EL (cell line): ENCODE measurements at regions not wholly inside any gene's neighbourhood (a gene's known extent, or its start where the extent isn't known, plus 50 kb on each side); places are given as distances from the start of the nearest gene placed in this dataset.
"Not testable (repeated sequence)": the region's sequence is repeated elsewhere in the genome, so short reads cannot be mapped to it uniquely, and the experiment has no call there.

Source experiments
- DNase-seq: peaks from one replicate; pipeline ENCODE4 v3.0.0-alpha.2; 2016

- no peak for DNase-seq
Observed at GRCh38 chr5:83800201-83800600, 79.5 kb upstream of the HAPLN1 start.

DNA sequence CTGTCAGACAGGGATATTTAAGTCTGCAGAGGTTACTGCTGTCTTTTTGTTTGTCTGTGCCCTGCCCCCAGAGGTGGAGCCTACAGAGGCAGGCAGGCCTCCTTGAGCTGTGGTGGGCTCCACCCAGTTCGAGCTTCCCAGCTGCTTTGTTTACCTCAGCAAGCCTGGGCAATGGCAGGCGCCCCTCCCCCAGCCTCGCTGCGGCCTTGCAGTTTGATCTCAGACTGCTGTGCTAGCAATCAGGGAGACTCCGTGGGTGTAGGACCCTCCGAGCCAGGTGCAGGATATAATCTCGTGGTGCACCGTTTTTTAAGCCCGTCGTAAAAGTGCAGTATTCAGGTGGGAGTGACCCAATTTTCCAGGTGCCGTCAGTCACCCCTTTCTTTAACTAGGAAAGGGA is 78.4 kb upstream of the HAPLN1 start:
- DNase-seq = not testable (repeated sequence)

DNA sequence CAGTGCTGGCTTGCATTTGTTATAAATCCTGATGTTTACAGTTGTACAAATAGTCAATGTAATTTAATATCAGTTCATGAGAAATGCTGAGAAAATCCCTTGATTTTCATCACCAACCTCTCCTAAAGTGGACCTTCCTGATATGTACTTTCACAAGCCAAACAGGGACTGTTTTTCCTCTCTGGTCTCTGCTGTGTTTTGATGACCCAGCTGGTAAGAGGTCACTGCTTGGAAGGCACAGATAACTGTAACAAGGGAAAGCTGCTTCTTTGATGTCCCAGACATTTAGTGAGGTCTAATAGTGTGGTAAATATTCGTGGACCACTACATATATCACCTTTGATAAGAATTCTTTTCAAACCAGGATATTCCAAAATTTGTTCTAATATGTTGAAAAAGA is 68.7 kb upstream of the HAPLN1 start:
- DNase-seq = no peak

- peak; percentile 1 for DNase-seq
Observed at GRCh38 chr5:83787631-83788030, 67.0 kb upstream of the HAPLN1 start.

DNA sequence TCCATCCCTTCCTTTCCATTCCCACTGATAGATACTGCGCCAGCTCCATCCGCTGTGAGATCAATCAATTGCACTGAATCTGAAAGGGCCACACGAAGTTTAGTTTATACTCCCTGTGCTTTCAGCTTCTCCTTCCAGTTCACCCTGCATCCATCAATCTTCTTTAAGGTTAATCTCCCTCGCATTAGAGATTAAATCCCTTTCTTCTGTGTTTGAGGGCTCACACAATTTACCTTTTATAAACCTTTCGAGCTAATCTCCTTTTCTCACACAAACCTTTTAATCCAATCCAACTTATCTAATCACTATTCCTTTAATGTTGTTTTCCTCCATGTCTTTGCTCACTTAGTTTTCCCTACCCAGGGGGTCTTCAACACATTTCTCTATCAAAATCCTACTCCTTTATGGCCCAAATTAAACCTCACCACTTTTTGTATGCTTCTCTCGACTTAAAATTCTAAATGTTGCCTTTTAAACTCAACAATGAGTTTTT is 64.6 kb upstream of the HAPLN1 start:
- DNase-seq = no peak

DNA sequence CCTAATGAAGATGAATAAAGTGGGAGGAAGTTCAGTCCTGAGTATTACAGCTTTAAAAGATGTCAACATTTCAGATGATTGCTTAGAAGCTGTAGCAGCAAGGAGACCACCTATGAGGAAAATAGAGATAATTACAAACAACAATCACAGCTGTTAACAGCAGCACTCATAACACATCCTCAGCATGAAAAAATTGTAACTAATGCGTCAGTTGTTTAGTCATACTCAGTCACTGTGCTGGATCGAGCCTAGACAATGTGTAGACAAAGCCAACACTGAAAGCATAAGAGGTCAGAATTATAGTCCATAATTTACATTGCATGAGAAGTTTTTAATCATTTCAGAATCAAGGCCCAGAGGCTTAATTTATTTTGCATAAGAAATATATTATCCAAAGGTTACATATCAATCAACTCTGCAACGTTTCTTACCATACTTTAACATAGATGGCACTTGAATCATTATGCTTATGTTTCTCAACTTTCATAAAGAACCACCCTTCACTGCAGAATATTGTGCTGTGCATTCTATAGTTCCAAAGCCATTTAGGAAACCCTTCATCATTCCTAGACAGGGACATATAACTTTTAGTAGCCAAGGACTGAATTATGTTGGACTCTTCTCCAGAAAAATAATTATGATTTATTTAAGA is 60.2 kb upstream of the HAPLN1 start:
- DNase-seq = no peak

- DNase-seq = no peak
Observed at GRCh38 chr5:83777856-83778255, 57.2 kb upstream of the HAPLN1 start.

GRCh38 chr5:83776437-83777031 is 55.9 kb upstream of the HAPLN1 start:
- DNase-seq = no peak
